ENCODE measurements at regions not wholly inside any gene's neighbourhood (a gene's known extent, or its start where the extent isn't known, plus 50 kb on each side); places are given as distances from the start of the nearest gene placed in this dataset.
"Not testable (repeated sequence)": the region's sequence is repeated elsewhere in the genome, so short reads cannot be mapped to it uniquely, and the experiment has no call there.

- not testable (repeated sequence) for H3F3A ChIP-seq (ENCODE audit: insufficient read depth, low read length, poor library complexity, severe bottlenecking); H3K27ac ChIP-seq (ENCODE audit: low read length); H2AFZ ChIP-seq (ENCODE audit: low read depth, low read length); H3K4me2 ChIP-seq (ENCODE audit: low read length); H3K4me3 ChIP-seq (ENCODE audit: low read length); H4K20me1 ChIP-seq (ENCODE audit: insufficient read depth); H3K36me3 ChIP-seq (ENCODE audit: insufficient read depth, low read length); H3K79me2 ChIP-seq (replicated peaks; ENCODE audit: insufficient read depth, low read length); H3K9me3 ChIP-seq (ENCODE audit: low read length); H3K9me2 ChIP-seq (ENCODE audit: insufficient read depth, low read length); H3K9ac ChIP-seq (ENCODE audit: low read length); H3K27me3 ChIP-seq (ENCODE audit: insufficient read depth, low read depth, low read length)
Measured at GRCh38 chr1:120647182-120647581, 76.6 kb upstream of the NBPF26 start.

- not testable (repeated sequence) for H2AFZ ChIP-seq (ENCODE audit: low read depth, low read length); H3K9me3 ChIP-seq (ENCODE audit: low read length); H3K4me2 ChIP-seq (ENCODE audit: low read length); H3K9ac ChIP-seq (ENCODE audit: low read length); H3K9me2 ChIP-seq (ENCODE audit: insufficient read depth, low read length); H3K79me2 ChIP-seq (replicated peaks; ENCODE audit: insufficient read depth, low read length); H3F3A ChIP-seq (ENCODE audit: insufficient read depth, low read length, poor library complexity, severe bottlenecking); H3K36me3 ChIP-seq (ENCODE audit: insufficient read depth, low read length); H3K4me3 ChIP-seq (ENCODE audit: low read length); H3K27ac ChIP-seq (ENCODE audit: low read length); H3K27me3 ChIP-seq (ENCODE audit: insufficient read depth, low read depth, low read length); H4K20me1 ChIP-seq (ENCODE audit: insufficient read depth)
Measured at GRCh38 chr1:120648915-120649623, 74.7 kb upstream of the NBPF26 start.

- not testable (repeated sequence) for H3K9me3 ChIP-seq (ENCODE audit: low read length); H2AFZ ChIP-seq (ENCODE audit: low read depth, low read length); H3K9me2 ChIP-seq (ENCODE audit: insufficient read depth, low read length); H3K36me3 ChIP-seq (ENCODE audit: insufficient read depth, low read length); H3K4me3 ChIP-seq (ENCODE audit: low read length); H3F3A ChIP-seq (ENCODE audit: insufficient read depth, low read length, poor library complexity, severe bottlenecking); H3K4me2 ChIP-seq (ENCODE audit: low read length); H3K79me2 ChIP-seq (replicated peaks; ENCODE audit: insufficient read depth, low read length); H3K9ac ChIP-seq (ENCODE audit: low read length); H3K27me3 ChIP-seq (ENCODE audit: insufficient read depth, low read depth, low read length); H4K20me1 ChIP-seq (ENCODE audit: insufficient read depth); H3K27ac ChIP-seq (ENCODE audit: low read length)
Measured at GRCh38 chr1:120649730-120650129, 74.0 kb upstream of the NBPF26 start.

GRCh38 chr1:120654114-120654513 lies 69.6 kb upstream of the NBPF26 start:
- H4K20me1 ChIP-seq (ENCODE audit: insufficient read depth); H3K27me3 ChIP-seq (ENCODE audit: insufficient read depth, low read depth, low read length); H3F3A ChIP-seq (ENCODE audit: insufficient read depth, low read length, poor library complexity, severe bottlenecking); H3K79me2 ChIP-seq (replicated peaks; ENCODE audit: insufficient read depth, low read length); H3K4me2 ChIP-seq (ENCODE audit: low read length); H3K27ac ChIP-seq (ENCODE audit: low read length); H2AFZ ChIP-seq (ENCODE audit: low read depth, low read length); H3K9me2 ChIP-seq (ENCODE audit: insufficient read depth, low read length); H3K9me3 ChIP-seq (ENCODE audit: low read length); H3K36me3 ChIP-seq (ENCODE audit: insufficient read depth, low read length); H3K9ac ChIP-seq (ENCODE audit: low read length); H3K4me3 ChIP-seq (ENCODE audit: low read length): not testable (repeated sequence)

GRCh38 chr1:120655394-120655793 lies 68.4 kb upstream of the NBPF26 start:
- not testable (repeated sequence) for H3K9ac ChIP-seq (ENCODE audit: low read length); H3K27me3 ChIP-seq (ENCODE audit: insufficient read depth, low read depth, low read length); H3K4me3 ChIP-seq (ENCODE audit: low read length); H3K4me2 ChIP-seq (ENCODE audit: low read length); H3F3A ChIP-seq (ENCODE audit: insufficient read depth, low read length, poor library complexity, severe bottlenecking); H3K79me2 ChIP-seq (replicated peaks; ENCODE audit: insufficient read depth, low read length); H4K20me1 ChIP-seq (ENCODE audit: insufficient read depth); H3K27ac ChIP-seq (ENCODE audit: low read length); H3K36me3 ChIP-seq (ENCODE audit: insufficient read depth, low read length); H3K9me3 ChIP-seq (ENCODE audit: low read length); H3K9me2 ChIP-seq (ENCODE audit: insufficient read depth, low read length); H2AFZ ChIP-seq (ENCODE audit: low read depth, low read length)

GRCh38 chr1:120656116-120656515 lies 67.6 kb upstream of the NBPF26 start:
- H3K27ac ChIP-seq (ENCODE audit: low read length); H3F3A ChIP-seq (ENCODE audit: insufficient read depth, low read length, poor library complexity, severe bottlenecking); H3K9me2 ChIP-seq (ENCODE audit: insufficient read depth, low read length); H2AFZ ChIP-seq (ENCODE audit: low read depth, low read length); H3K4me3 ChIP-seq (ENCODE audit: low read length); H3K4me2 ChIP-seq (ENCODE audit: low read length); H3K9me3 ChIP-seq (ENCODE audit: low read length); H3K27me3 ChIP-seq (ENCODE audit: insufficient read depth, low read depth, low read length); H3K9ac ChIP-seq (ENCODE audit: low read length); H3K36me3 ChIP-seq (ENCODE audit: insufficient read depth, low read length); H4K20me1 ChIP-seq (ENCODE audit: insufficient read depth); H3K79me2 ChIP-seq (replicated peaks; ENCODE audit: insufficient read depth, low read length): not testable (repeated sequence)

- H3K9me2 ChIP-seq (ENCODE audit: insufficient read depth, low read length); H3K79me2 ChIP-seq (replicated peaks; ENCODE audit: insufficient read depth, low read length); H3K4me2 ChIP-seq (ENCODE audit: low read length); H4K20me1 ChIP-seq (ENCODE audit: insufficient read depth); H3K4me3 ChIP-seq (ENCODE audit: low read length); H3K36me3 ChIP-seq (ENCODE audit: insufficient read depth, low read length); H3K9ac ChIP-seq (ENCODE audit: low read length); H3K9me3 ChIP-seq (ENCODE audit: low read length); H3F3A ChIP-seq (ENCODE audit: insufficient read depth, low read length, poor library complexity, severe bottlenecking); H3K27me3 ChIP-seq (ENCODE audit: insufficient read depth, low read depth, low read length); H2AFZ ChIP-seq (ENCODE audit: low read depth, low read length); H3K27ac ChIP-seq (ENCODE audit: low read length): not testable (repeated sequence)
Measured at GRCh38 chr1:120657804-120658203, 65.9 kb upstream of the NBPF26 start.

- not testable (repeated sequence) for H3K9ac ChIP-seq (ENCODE audit: low read length); H3K36me3 ChIP-seq (ENCODE audit: insufficient read depth, low read length); H3K9me3 ChIP-seq (ENCODE audit: low read length); H3K79me2 ChIP-seq (replicated peaks; ENCODE audit: insufficient read depth, low read length); H3K27me3 ChIP-seq (ENCODE audit: insufficient read depth, low read depth, low read length); H3K9me2 ChIP-seq (ENCODE audit: insufficient read depth, low read length); H3K4me3 ChIP-seq (ENCODE audit: low read length); H3F3A ChIP-seq (ENCODE audit: insufficient read depth, low read length, poor library complexity, severe bottlenecking); H4K20me1 ChIP-seq (ENCODE audit: insufficient read depth); H3K4me2 ChIP-seq (ENCODE audit: low read length); H2AFZ ChIP-seq (ENCODE audit: low read depth, low read length); H3K27ac ChIP-seq (ENCODE audit: low read length)
Measured at GRCh38 chr1:120658622-120659021, 65.1 kb upstream of the NBPF26 start.

Data from neural cell (in vitro differentiated cells).